ENCODE measurements at regions not wholly inside any gene's neighbourhood (a gene's known extent, or its start where the extent isn't known, plus 50 kb on each side); places are given as distances from the start of the nearest gene placed in this dataset.
"Not testable (repeated sequence)": the region's sequence is repeated elsewhere in the genome, so short reads cannot be mapped to it uniquely, and the experiment has no call there.

GRCh38 chr6:125444006-125444923, 142.5 kb upstream of the HDDC2 start:
- H3K36me3 Mint-ChIP-seq (ENCODE audit: low read depth) = no peaks in the 10 kb centered on the region
- no peak for DNase-seq

GRCh38 chr6:125445054-125445453, 143.3 kb upstream of the HDDC2 start:
- Mint-ChIP-seq H3K27ac (no peak overlapping the region), H3K4me3 (no peak overlapping the region), H3K4me1 (no peaks in the 10 kb centered on the region), H3K36me3 (ENCODE audit: low read depth) (no peaks in the 10 kb centered on the region), H3K27me3 (peaks cover 31% of the 10 kb centered on the region)
- no peak for DNase-seq
- H3K9me3 ChIP-seq (ENCODE audit: control insufficient read depth, low read length, poor library complexity, severe bottlenecking) = no peaks in the 10 kb centered on the region
- no peak for ATAC-seq

More at GRCh38 chr6:125444006-125444923, 142.5 kb upstream of the HDDC2 start:
- no peaks in the 10 kb centered on the region for H3K4me1 Mint-ChIP-seq
- H3K9me3 ChIP-seq (ENCODE audit: control insufficient read depth, low read length, poor library complexity, severe bottlenecking) = no peaks in the 10 kb centered on the region
- H3K27ac Mint-ChIP-seq = no peak overlapping the region
- no peak for ATAC-seq
- H3K4me3 Mint-ChIP-seq = no peak overlapping the region
- peaks cover 31% of the 10 kb centered on the region for H3K27me3 Mint-ChIP-seq

GRCh38 chr6:125446011-125446410, 144.2 kb upstream of the HDDC2 start:
- Mint-ChIP-seq H3K4me1 (no peaks in the 10 kb centered on the region), H3K4me3 (no peak overlapping the region), H3K27ac (no peak overlapping the region), H3K36me3 (ENCODE audit: low read depth) (no peaks in the 10 kb centered on the region), H3K27me3 (peaks cover 38% of the 10 kb centered on the region)
- ATAC-seq (no peak), DNase-seq (no peak)
- H3K9me3 ChIP-seq (ENCODE audit: control insufficient read depth, low read length, poor library complexity, severe bottlenecking) = no peaks in the 10 kb centered on the region

- no peak overlapping the region for H3K4me3 Mint-ChIP-seq
- ATAC-seq (no peak), DNase-seq (no peak)
- no peak overlapping the region for H3K27ac Mint-ChIP-seq
- peaks cover 10% of the 10 kb centered on the region for H3K27me3 Mint-ChIP-seq
- no peaks in the 10 kb centered on the region for H3K36me3 Mint-ChIP-seq (ENCODE audit: low read depth)
- no peaks in the 10 kb centered on the region for H3K9me3 ChIP-seq (ENCODE audit: control insufficient read depth, low read length, poor library complexity, severe bottlenecking)
- no peaks in the 10 kb centered on the region for H3K4me1 Mint-ChIP-seq
Observed at GRCh38 chr6:125451750-125452149, 150.0 kb upstream of the HDDC2 start.

GRCh38 chr6:125453516-125453915, 151.7 kb upstream of the HDDC2 start:
- Mint-ChIP-seq H3K27me3 (peaks cover 8% of the 10 kb centered on the region), H3K36me3 (ENCODE audit: low read depth) (no peaks in the 10 kb centered on the region), H3K4me1 (no peaks in the 10 kb centered on the region), H3K4me3 (no peak overlapping the region), H3K27ac (no peak overlapping the region)
- H3K9me3 ChIP-seq (ENCODE audit: control insufficient read depth, low read length, poor library complexity, severe bottlenecking) = no peaks in the 10 kb centered on the region
- ATAC-seq = no peak
- DNase-seq = no peak

- no peak overlapping the region for H3K27ac Mint-ChIP-seq
- ATAC-seq (no peak), DNase-seq (no peak)
- no peaks in the 10 kb centered on the region for H3K36me3 Mint-ChIP-seq (ENCODE audit: low read depth)
- H3K27me3 Mint-ChIP-seq = peaks cover 8% of the 10 kb centered on the region
- no peaks in the 10 kb centered on the region for H3K4me1 Mint-ChIP-seq
- no peak overlapping the region for H3K4me3 Mint-ChIP-seq
- H3K9me3 ChIP-seq (ENCODE audit: control insufficient read depth, low read length, poor library complexity, severe bottlenecking) = no peaks in the 10 kb centered on the region
Observed at GRCh38 chr6:125454351-125454750, 152.6 kb upstream of the HDDC2 start.

GRCh38 chr6:125458493-125458892, 156.7 kb upstream of the HDDC2 start:
- not testable (repeated sequence) for ATAC-seq; H3K36me3 Mint-ChIP-seq (ENCODE audit: low read depth); H3K27ac Mint-ChIP-seq; DNase-seq; H3K27me3 Mint-ChIP-seq; H3K9me3 ChIP-seq (ENCODE audit: control insufficient read depth, low read length, poor library complexity, severe bottlenecking); H3K4me3 Mint-ChIP-seq; H3K4me1 Mint-ChIP-seq

- peaks cover 22% of the 10 kb centered on the region for H3K27me3 Mint-ChIP-seq
- not testable (repeated sequence) for DNase-seq; H3K27ac Mint-ChIP-seq; H3K4me3 Mint-ChIP-seq; H3K9me3 ChIP-seq (ENCODE audit: control insufficient read depth, low read length, poor library complexity, severe bottlenecking); H3K36me3 Mint-ChIP-seq (ENCODE audit: low read depth); H3K4me1 Mint-ChIP-seq; ATAC-seq
Observed at GRCh38 chr6:125465332-125465731, 163.6 kb upstream of the HDDC2 start.

GRCh38 chr6:125469915-125470314, 168.1 kb upstream of the HDDC2 start:
- H3K27me3 Mint-ChIP-seq = peaks cover 30% of the 10 kb centered on the region

GRCh38 chr6:125471667-125472066, 169.9 kb upstream of the HDDC2 start:
- ATAC-seq (no peak), DNase-seq (no peak)
- peaks cover 35% of the 10 kb centered on the region for H3K27me3 Mint-ChIP-seq
- H3K27ac Mint-ChIP-seq = no peak overlapping the region
- no peak overlapping the region for H3K4me3 Mint-ChIP-seq
- no peaks in the 10 kb centered on the region for H3K9me3 ChIP-seq (ENCODE audit: control insufficient read depth, low read length, poor library complexity, severe bottlenecking)
- no peaks in the 10 kb centered on the region for H3K36me3 Mint-ChIP-seq (ENCODE audit: low read depth)
- H3K4me1 Mint-ChIP-seq = no peaks in the 10 kb centered on the region

More at GRCh38 chr6:125469915-125470314, 168.1 kb upstream of the HDDC2 start:
- no peaks in the 10 kb centered on the region for H3K4me1 Mint-ChIP-seq
- ATAC-seq (no peak), DNase-seq (no peak)
- H3K4me3 Mint-ChIP-seq = no peak overlapping the region
- no peaks in the 10 kb centered on the region for H3K36me3 Mint-ChIP-seq (ENCODE audit: low read depth)
- no peak overlapping the region for H3K27ac Mint-ChIP-seq
- H3K9me3 ChIP-seq (ENCODE audit: control insufficient read depth, low read length, poor library complexity, severe bottlenecking) = no peaks in the 10 kb centered on the region

- DNase-seq (no peak), ATAC-seq (no peak)
- Mint-ChIP-seq H3K4me3 (no peak overlapping the region), H3K4me1 (no peaks in the 10 kb centered on the region), H3K27ac (no peak overlapping the region), H3K36me3 (ENCODE audit: low read depth) (no peaks in the 10 kb centered on the region), H3K27me3 (peaks cover 26% of the 10 kb centered on the region)
- no peaks in the 10 kb centered on the region for H3K9me3 ChIP-seq (ENCODE audit: control insufficient read depth, low read length, poor library complexity, severe bottlenecking)
Observed at GRCh38 chr6:125474061-125474460, 172.3 kb upstream of the HDDC2 start.

GRCh38 chr6:125477156-125477555, 175.4 kb upstream of the HDDC2 start:
- no peaks in the 10 kb centered on the region for H3K36me3 Mint-ChIP-seq (ENCODE audit: low read depth)
- ATAC-seq (no peak), DNase-seq (no peak)
- peaks cover 12% of the 10 kb centered on the region for H3K27me3 Mint-ChIP-seq
- H3K9me3 ChIP-seq (ENCODE audit: control insufficient read depth, low read length, poor library complexity, severe bottlenecking) = no peaks in the 10 kb centered on the region
- H3K27ac Mint-ChIP-seq = no peak overlapping the region
- no peak overlapping the region for H3K4me3 Mint-ChIP-seq
- H3K4me1 Mint-ChIP-seq = no peaks in the 10 kb centered on the region

- DNase-seq (no peak), ATAC-seq (no peak)
- Mint-ChIP-seq H3K4me3 (no peak overlapping the region), H3K4me1 (no peaks in the 10 kb centered on the region), H3K36me3 (ENCODE audit: low read depth) (no peaks in the 10 kb centered on the region), H3K27ac (no peak overlapping the region), H3K27me3 (peaks cover 12% of the 10 kb centered on the region)
- H3K9me3 ChIP-seq (ENCODE audit: control insufficient read depth, low read length, poor library complexity, severe bottlenecking) = no peaks in the 10 kb centered on the region
Observed at GRCh38 chr6:125477844-125478243, 176.1 kb upstream of the HDDC2 start.

- no peak overlapping the region for H3K4me3 Mint-ChIP-seq
- H3K4me1 Mint-ChIP-seq = peaks cover 2% of the 10 kb centered on the region
- peaks cover 24% of the 10 kb centered on the region for H3K27me3 Mint-ChIP-seq
Observed at GRCh38 chr6:125480146-125480545, 178.4 kb upstream of the HDDC2 start.

More at GRCh38 chr6:125480146-125480545, 178.4 kb upstream of the HDDC2 start:
- no peak for DNase-seq
- H3K9me3 ChIP-seq (ENCODE audit: control insufficient read depth, low read length, poor library complexity, severe bottlenecking) = no peaks in the 10 kb centered on the region
- H3K36me3 Mint-ChIP-seq (ENCODE audit: low read depth) = peaks cover 4% of the 10 kb centered on the region
- ATAC-seq = no peak
- no peak overlapping the region for H3K27ac Mint-ChIP-seq

Data from T-helper 17 cell (primary cell).